ENCODE measurements at regions not wholly inside any gene's neighbourhood (a gene's known extent, or its start where the extent isn't known, plus 50 kb on each side); places are given as distances from the start of the nearest gene placed in this dataset.
A peak's percentile ranks its signal among the peaks of the same experiment; 100 is the strongest.

GRCh38 chr21:25139414-25139813 is 467.9 kb downstream of the MRPL39 start:
- no peak for DNase-seq (ENCODE audit: low spot score)

GRCh38 chr21:25133939-25134338 is 473.3 kb downstream of the MRPL39 start:
- DNase-seq (ENCODE audit: low spot score) = no peak

GRCh38 chr21:25127811-25128210 is 479.5 kb downstream of the MRPL39 start:
- DNase-seq (ENCODE audit: low spot score) = no peak

- DNase-seq (ENCODE audit: low spot score) = no peak
Observed at GRCh38 chr21:25127007-25127406, 480.3 kb downstream of the MRPL39 start.

GRCh38 chr21:25126564-25126963 is 480.7 kb downstream of the MRPL39 start:
- DNase-seq (ENCODE audit: low spot score) = no peak

- DNase-seq (ENCODE audit: low spot score) = no peak
Observed at GRCh38 chr21:25118648-25119047, 488.6 kb downstream of the MRPL39 start.

GRCh38 chr21:25115021-25115420 is 492.3 kb downstream of the MRPL39 start:
- DNase-seq (ENCODE audit: low spot score) = no peak

GRCh38 chr21:25107708-25108107 is 499.6 kb downstream of the MRPL39 start:
- peak; percentile 28 for DNase-seq (ENCODE audit: low spot score)

GRCh38 chr21:25103500-25104207 is 503.6 kb downstream of the MRPL39 start:
- no peak for DNase-seq (ENCODE audit: low spot score)

GRCh38 chr21:25097648-25098047 is 509.6 kb downstream of the MRPL39 start:
- no peak for DNase-seq (ENCODE audit: low spot score)

GRCh38 chr21:25094695-25095094 is 512.6 kb downstream of the MRPL39 start:
- no peak for DNase-seq (ENCODE audit: low spot score)

GRCh38 chr21:25092441-25093011 is 514.8 kb downstream of the MRPL39 start:
- no peak for DNase-seq (ENCODE audit: low spot score)

- no peak for DNase-seq (ENCODE audit: low spot score)
Observed at GRCh38 chr21:25081096-25081495, 526.2 kb downstream of the MRPL39 start.

GRCh38 chr21:25080661-25081060 is 526.6 kb downstream of the MRPL39 start:
- no peak for DNase-seq (ENCODE audit: low spot score)

GRCh38 chr21:25080141-25080540 is 527.1 kb downstream of the MRPL39 start:
- peak; percentile 12 for DNase-seq (ENCODE audit: low spot score)

GRCh38 chr21:25079053-25079452 is 528.2 kb downstream of the MRPL39 start:
- no peak for DNase-seq (ENCODE audit: low spot score)

GRCh38 chr21:25062061-25062460 is 545.2 kb downstream of the MRPL39 start:
- DNase-seq (ENCODE audit: low spot score) = no peak

- no peak for DNase-seq (ENCODE audit: low spot score)
Observed at GRCh38 chr21:25054689-25055088, 552.6 kb downstream of the MRPL39 start.

- no peak for DNase-seq (ENCODE audit: low spot score)
Observed at GRCh38 chr21:25039461-25040380, 567.6 kb downstream of the MRPL39 start.

- no peak for DNase-seq (ENCODE audit: low spot score)
Observed at GRCh38 chr21:25036775-25037174, 570.5 kb downstream of the MRPL39 start.

- DNase-seq (ENCODE audit: low spot score) = no peak
Observed at GRCh38 chr21:25031750-25032149, 575.5 kb downstream of the MRPL39 start.

GRCh38 chr21:25029580-25029979 is 577.7 kb downstream of the MRPL39 start:
- no peak for DNase-seq (ENCODE audit: low spot score)

- DNase-seq (ENCODE audit: low spot score) = no peak
Observed at GRCh38 chr21:25025596-25025995, 581.7 kb downstream of the MRPL39 start.
